Body of pancreas (tissue), 4 donors: ENCODE measurements at regions not wholly inside any gene's neighbourhood (a gene's known extent, or its start where the extent isn't known, plus 50 kb on each side); places are given as distances from the start of the nearest gene placed in this dataset.

ENCODE experiments used
- ATAC-seq: fragments of 150-250 bp; one replicate; pipeline ENCODE4 v1.9.1; 2016
- DNase-seq, 4 donors: peaks; one replicate each; pipeline ENCODE4 v3.0.0-alpha.2; 2019
- H3K27ac ChIP-seq, 4 donors: fragments of 200-600 bp; sonication (generic); 1 replicate in 3 of 4; 2 replicates in 1 of 4; pipeline versions ENCODE4 v1.5.1 to v1.6.1; 2016 to 2019; ENCODE audit warnings: mild to moderate bottlenecking in 1 of 4, mixed read lengths in 1 of 4, moderate library complexity in 1 of 4
- H3K27me3 ChIP-seq, 2 donors: fragments of 200-600 bp; sonication (generic); one replicate each; pipeline ENCODE4 v1.6.0; 2016; ENCODE audit warnings: mild to moderate bottlenecking in 1 of 2
- H3K36me3 ChIP-seq, 2 donors: fragments of 200-600 bp; sonication (generic); replicated peaks in 1 of 2; 2 replicates each; pipeline ENCODE4 v1.5.1; 2016; ENCODE audit warnings: low read depth in 2 of 2; ENCODE audit not compliant: insufficient read depth in 1 of 2
- H3K4me1 ChIP-seq: fragments of 200-600 bp; sonication (generic); one replicate; pipeline ENCODE4 v1.6.0; 2016
- H3K4me3 ChIP-seq, 2 donors: fragments of 200-600 bp; sonication (generic); 1 replicate in 1 of 2; 2 replicates in 1 of 2; pipeline ENCODE4 v1.5.1; 2016 to 2019
- H3K9me3 ChIP-seq, 3 donors: fragments of 200-600 bp; sonication (generic); 1 replicate in 2 of 3; 2 replicates in 1 of 3; pipeline ENCODE4 v1.5.1; 2016
- POLR2A ChIP-seq, 3 donors: fragments of 450-650 bp; IDR thresholded peaks; one replicate each; pipeline ENCODE4 v1.6.1; 2016; ENCODE audit warnings: antibody characterized with exemption in 3 of 3, mild to moderate bottlenecking in 2 of 3
- WGBS, 2 donors: methylation state at CpG; one replicate each; pipeline ENCODE4 v1.1.5; 2017; 5-methylcytosine and 5-hydroxymethylcytosine counted together
- intact Hi-C: fragments of 100-400 bp; cut with DNase I; formaldehyde crosslinking; loops from one replicate; pipeline ENCODE4 v1.15.1; 2023
- TF ChIP-seq, protein P1 (sequence below), 7 experiments: fragments of 450-650 bp in 4 of 7; fragments of 200-600 bp in 3 of 7; sonication (generic) in 3 of 7; IDR thresholded peaks; one replicate each; pipeline ENCODE4 v1.5.1; 2016 to 2019; ENCODE audit warnings: antibody characterized with exemption in 7 of 7

DNA sequence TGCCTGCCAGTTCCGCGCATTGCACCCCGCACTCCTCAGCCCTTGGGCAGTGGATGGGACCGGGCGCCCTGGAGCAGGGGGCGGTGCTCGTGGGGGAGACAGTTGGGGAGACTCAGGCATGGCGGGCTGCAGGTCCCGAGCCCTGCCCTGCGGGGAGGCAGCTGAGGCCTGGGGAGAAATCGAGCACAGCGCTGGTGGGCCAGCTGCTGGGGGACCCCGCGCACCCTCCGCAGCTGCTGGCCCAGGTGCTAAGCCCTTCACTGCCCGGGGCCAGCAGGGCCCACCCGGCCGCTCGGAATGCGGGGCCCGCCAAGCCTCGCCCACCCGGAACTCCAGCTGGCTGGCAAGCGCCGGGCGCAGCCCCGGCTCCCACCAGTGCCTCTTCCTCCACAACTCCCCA, 488.8 kb upstream of the CHST9 start:
- no peaks in the 10 kb centered on the region for H3K27me3 ChIP-seq
- WGBS, 2 donors: 91 to 92% methylated on average over 12 to 27 of the region's 27 CpGs
- TF ChIP-seq, protein P1, sequence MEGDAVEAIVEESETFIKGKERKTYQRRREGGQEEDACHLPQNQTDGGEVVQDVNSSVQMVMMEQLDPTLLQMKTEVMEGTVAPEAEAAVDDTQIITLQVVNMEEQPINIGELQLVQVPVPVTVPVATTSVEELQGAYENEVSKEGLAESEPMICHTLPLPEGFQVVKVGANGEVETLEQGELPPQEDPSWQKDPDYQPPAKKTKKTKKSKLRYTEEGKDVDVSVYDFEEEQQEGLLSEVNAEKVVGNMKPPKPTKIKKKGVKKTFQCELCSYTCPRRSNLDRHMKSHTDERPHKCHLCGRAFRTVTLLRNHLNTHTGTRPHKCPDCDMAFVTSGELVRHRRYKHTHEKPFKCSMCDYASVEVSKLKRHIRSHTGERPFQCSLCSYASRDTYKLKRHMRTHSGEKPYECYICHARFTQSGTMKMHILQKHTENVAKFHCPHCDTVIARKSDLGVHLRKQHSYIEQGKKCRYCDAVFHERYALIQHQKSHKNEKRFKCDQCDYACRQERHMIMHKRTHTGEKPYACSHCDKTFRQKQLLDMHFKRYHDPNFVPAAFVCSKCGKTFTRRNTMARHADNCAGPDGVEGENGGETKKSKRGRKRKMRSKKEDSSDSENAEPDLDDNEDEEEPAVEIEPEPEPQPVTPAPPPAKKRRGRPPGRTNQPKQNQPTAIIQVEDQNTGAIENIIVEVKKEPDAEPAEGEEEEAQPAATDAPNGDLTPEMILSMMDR (IDR thresholded peaks at IDR 0.05): no peak
- TF ChIP-seq POLR2A (IDR thresholded peaks at IDR 0.05): no peak
- no peak overlapping the region for H3K27ac ChIP-seq
- H3K9me3 ChIP-seq: no peaks in the 10 kb centered on the region
- intact Hi-C loops: no loop called here
- H3K4me3 ChIP-seq: no peak overlapping the region
- DNase-seq (no peak), ATAC-seq (no peak)
- no peaks in the 10 kb centered on the region for H3K36me3 ChIP-seq
- H3K4me1 ChIP-seq: no peaks in the 10 kb centered on the region

DNA sequence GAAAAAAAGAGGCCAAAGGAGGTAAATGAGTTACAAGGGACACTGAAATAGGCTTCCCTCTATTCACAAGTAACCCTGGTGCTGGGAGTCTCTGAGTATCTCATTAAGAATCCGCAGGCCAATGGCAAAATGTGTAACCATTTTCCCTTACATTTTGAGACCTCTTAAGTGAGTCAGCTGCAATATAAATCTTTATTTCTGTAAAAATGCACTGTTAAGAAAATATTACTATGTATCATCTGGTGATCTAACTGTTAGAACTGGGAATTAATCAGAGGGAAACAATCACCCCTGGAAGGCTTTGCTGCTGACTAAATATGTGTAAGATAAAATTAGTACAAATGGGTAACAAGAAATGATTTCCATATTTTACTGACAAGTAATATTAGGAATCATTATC, 483.1 kb upstream of the CHST9 start:
- Histone ChIP-seq H3K27me3 (no peaks in the 10 kb centered on the region), H3K36me3 (no peaks in the 10 kb centered on the region), H3K4me1 (no peaks in the 10 kb centered on the region), H3K27ac (no peak overlapping the region), H3K9me3 (no peaks in the 10 kb centered on the region), H3K4me3 (no peak overlapping the region)
- 97 to 100% methylated on average over 1 of the region's 1 CpG for WGBS, 2 donors
- no peak for TF ChIP-seq POLR2A (IDR thresholded peaks at IDR 0.05)
- TF ChIP-seq, protein P1 (IDR thresholded peaks at IDR 0.05): no peak
- no peak for ATAC-seq
- DNase-seq: no peak
- intact Hi-C loops: no loop called here

DNA sequence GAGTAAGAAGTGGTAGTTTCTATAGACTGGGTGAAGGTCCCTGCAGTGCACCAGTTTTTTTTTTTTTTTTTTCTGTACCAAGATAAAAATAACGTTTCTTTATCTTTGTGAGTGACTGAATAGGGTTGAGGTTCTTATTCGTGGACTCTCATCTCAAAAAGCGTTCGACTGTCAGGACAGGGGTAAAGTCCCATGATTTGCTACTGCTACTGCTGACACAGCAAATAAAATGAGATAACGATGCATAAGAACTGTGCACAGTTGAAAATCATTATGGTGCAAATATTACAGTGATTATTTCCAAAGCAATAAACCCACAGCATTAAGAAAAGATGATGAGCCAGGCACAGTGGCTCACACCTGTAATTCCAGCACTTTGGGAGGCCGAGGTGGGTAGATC, 482.0 kb upstream of the CHST9 start:
- Histone ChIP-seq H3K27me3 (no peaks in the 10 kb centered on the region), H3K4me1 (no peaks in the 10 kb centered on the region), H3K4me3 (no peak overlapping the region), H3K27ac (no peak overlapping the region), H3K9me3 (no peaks in the 10 kb centered on the region), H3K36me3 (no peaks in the 10 kb centered on the region)
- intact Hi-C loops: no loop called here
- TF ChIP-seq, protein P1 (IDR thresholded peaks at IDR 0.05): no peak
- TF ChIP-seq POLR2A (IDR thresholded peaks at IDR 0.05): no peak
- ATAC-seq (no peak), DNase-seq (no peak)
- WGBS, 2 donors: 39 to 47% methylated on average over 6 of the region's 6 CpGs

DNA sequence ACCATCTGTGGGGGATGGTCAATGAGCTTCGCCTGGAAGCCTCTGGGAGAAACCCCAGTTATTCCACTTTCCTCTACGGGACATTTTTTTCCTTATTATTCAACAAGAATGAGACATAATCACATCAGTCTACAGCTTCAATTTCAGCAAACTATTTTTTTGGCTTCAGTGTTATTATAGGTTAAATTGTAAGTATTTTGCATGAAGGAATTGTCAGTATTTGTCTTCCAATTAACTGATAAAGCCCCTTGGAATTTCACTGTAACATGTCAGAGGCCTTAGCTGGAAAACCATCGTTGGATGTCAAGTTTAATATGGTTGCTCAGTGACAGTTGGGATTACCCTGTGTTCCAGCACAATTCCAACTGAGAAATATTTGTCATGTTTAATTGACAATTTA, 480.9 kb upstream of the CHST9 start:
- Histone ChIP-seq H3K27me3 (no peaks in the 10 kb centered on the region), H3K27ac (no peak overlapping the region), H3K4me3 (no peak overlapping the region), H3K9me3 (no peaks in the 10 kb centered on the region), H3K36me3 (no peaks in the 10 kb centered on the region), H3K4me1 (peaks cover 8% of the 10 kb centered on the region)
- DNase-seq: no peak
- ATAC-seq: no peak
- TF ChIP-seq, protein P1 (IDR thresholded peaks at IDR 0.05): no peak
- no peak for TF ChIP-seq POLR2A (IDR thresholded peaks at IDR 0.05)
- WGBS, 2 donors: 61 to 63% methylated on average over 3 of the region's 3 CpGs
- intact Hi-C loops: no loop called here

DNA sequence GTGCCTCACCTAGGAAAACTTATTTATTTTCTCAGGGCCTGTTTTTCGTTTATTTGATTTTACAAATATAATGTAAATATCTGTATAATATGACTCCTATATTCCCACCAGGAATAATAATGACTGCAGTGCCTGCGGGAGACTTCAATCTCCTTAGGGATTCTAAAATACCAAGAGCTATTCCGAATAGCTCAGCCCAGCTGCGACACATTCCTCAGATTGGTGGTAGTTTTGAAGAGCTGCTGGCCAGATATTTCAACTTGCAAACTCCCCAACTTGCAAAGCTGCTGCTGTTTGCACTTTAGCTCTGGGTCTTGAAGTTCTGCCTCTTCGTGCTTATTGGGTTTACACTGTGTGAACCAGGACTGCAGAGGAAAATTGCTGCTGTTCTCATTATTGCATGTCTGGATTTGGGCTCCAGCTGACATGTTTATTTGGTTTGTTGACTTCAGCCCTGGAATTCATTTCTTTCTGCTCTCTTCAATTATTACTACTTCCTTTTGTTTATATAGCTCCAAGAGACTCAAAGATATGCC, 480.2 kb upstream of the CHST9 start:
- H3K4me3 ChIP-seq: no peak overlapping the region
- WGBS, 2 donors: 61 to 63% methylated on average over 5 of the region's 5 CpGs
- no peak overlapping the region for H3K27ac ChIP-seq
- no peak for DNase-seq
- no peaks in the 10 kb centered on the region for H3K36me3 ChIP-seq
- TF ChIP-seq, protein P1 (IDR thresholded peaks at IDR 0.05): no peak
- no peak for TF ChIP-seq POLR2A (IDR thresholded peaks at IDR 0.05)
- no peak for ATAC-seq
- intact Hi-C loops: no loop called here
- H3K9me3 ChIP-seq: no peaks in the 10 kb centered on the region
- no peaks in the 10 kb centered on the region for H3K27me3 ChIP-seq
- peaks cover 14% of the 10 kb centered on the region for H3K4me1 ChIP-seq
